ENCODE measurements at regions not wholly inside any gene's neighbourhood (a gene's known extent, or its start where the extent isn't known, plus 50 kb on each side); places are given as distances from the start of the nearest gene placed in this dataset.

- TF ChIP-seq CTCF (IDR thresholded peaks at IDR 0.05; ENCODE audit: low read depth, low read length) (no peak), EZH2phosphoT487 (IDR thresholded peaks at IDR 0.05; ENCODE audit: low read depth) (no peak)
These were observed 241.7 kb upstream of the MAN1A1 start for GRCh38 chr6:119591235-119591634.
